Left ventricle myocardium inferior (tissue), 1 donor: ENCODE measurements at regions not wholly inside any gene's neighbourhood (a gene's known extent, or its start where the extent isn't known, plus 50 kb on each side); places are given as distances from the start of the nearest gene placed in this dataset.

ENCODE experiments used
- DNase-seq: peaks from one replicate; pipeline ENCODE4 v3.0.0-alpha.2; 2020
- H3K27ac ChIP-seq: fragments of 200-600 bp; replicated peaks from 2 replicates; pipeline ENCODE4 v1.8.0; 2021
- H3K27me3 ChIP-seq: fragments of 200-600 bp; 2 replicates; pipeline ENCODE4 v1.8.0; 2021; ENCODE audit warnings: low read depth
- H3K36me3 ChIP-seq: fragments of 200-600 bp; 2 replicates; pipeline ENCODE4 v1.8.0; 2021
- H3K4me1 ChIP-seq: fragments of 200-600 bp; 2 replicates; pipeline ENCODE4 v1.8.0; 2021
- H3K4me3 ChIP-seq: fragments of 200-600 bp; 2 replicates; pipeline ENCODE4 v1.8.0; 2021; ENCODE audit warnings: mild to moderate bottlenecking, moderate library complexity
- H3K9me3 ChIP-seq: fragments of 200-600 bp; replicated peaks from 2 replicates; pipeline ENCODE4 v1.8.0; 2021
- intact Hi-C: fragments of 100-400 bp; cut with micrococcal nuclease; formaldehyde crosslinking; loops from one replicate; pipeline ENCODE4 v1.11.0; 2022
- TF ChIP-seq, protein P1 (sequence below): fragments of 200-600 bp; IDR thresholded peaks from 2 replicates; pipeline ENCODE4 v1.8.0; 2021; ENCODE audit warnings: antibody characterized with exemption, mild to moderate bottlenecking, borderline replicate concordance
- donor health status: DM: no; HTN: yes; CAD: no; lungs with severe emphysema.

DNA sequence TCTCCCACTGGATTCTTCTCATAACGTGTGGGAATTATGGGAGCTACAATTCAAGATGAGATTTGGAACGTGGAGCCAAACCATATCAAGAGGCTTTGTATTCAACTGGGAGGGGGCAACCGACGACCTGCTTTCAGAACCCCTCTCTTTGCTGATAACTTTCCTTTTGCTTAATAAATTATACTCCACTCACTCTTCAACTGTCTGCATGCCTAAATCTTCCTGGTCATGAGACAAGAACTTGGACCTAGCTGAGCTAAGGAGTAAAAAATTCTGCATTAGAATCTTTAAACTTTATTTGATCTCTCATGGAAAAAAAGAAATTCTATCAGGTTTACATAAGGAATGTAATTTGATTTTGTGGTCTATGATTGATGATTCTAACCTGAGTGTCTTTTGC, 86.7 kb upstream of the CYYR1 start:
- no peaks in the 10 kb centered on the region for H3K36me3 ChIP-seq
- TF ChIP-seq, protein P1, sequence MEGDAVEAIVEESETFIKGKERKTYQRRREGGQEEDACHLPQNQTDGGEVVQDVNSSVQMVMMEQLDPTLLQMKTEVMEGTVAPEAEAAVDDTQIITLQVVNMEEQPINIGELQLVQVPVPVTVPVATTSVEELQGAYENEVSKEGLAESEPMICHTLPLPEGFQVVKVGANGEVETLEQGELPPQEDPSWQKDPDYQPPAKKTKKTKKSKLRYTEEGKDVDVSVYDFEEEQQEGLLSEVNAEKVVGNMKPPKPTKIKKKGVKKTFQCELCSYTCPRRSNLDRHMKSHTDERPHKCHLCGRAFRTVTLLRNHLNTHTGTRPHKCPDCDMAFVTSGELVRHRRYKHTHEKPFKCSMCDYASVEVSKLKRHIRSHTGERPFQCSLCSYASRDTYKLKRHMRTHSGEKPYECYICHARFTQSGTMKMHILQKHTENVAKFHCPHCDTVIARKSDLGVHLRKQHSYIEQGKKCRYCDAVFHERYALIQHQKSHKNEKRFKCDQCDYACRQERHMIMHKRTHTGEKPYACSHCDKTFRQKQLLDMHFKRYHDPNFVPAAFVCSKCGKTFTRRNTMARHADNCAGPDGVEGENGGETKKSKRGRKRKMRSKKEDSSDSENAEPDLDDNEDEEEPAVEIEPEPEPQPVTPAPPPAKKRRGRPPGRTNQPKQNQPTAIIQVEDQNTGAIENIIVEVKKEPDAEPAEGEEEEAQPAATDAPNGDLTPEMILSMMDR, result no peak
- H3K9me3 ChIP-seq, result peaks cover 33% of the 10 kb centered on the region
- intact Hi-C loops, result no loop called here
- H3K27me3 ChIP-seq, result no peaks in the 10 kb centered on the region
- no peak overlapping the region for H3K4me3 ChIP-seq
- H3K4me1 ChIP-seq, result no peaks in the 10 kb centered on the region
- no peak overlapping the region for H3K27ac ChIP-seq
- DNase-seq, result no peak

DNA sequence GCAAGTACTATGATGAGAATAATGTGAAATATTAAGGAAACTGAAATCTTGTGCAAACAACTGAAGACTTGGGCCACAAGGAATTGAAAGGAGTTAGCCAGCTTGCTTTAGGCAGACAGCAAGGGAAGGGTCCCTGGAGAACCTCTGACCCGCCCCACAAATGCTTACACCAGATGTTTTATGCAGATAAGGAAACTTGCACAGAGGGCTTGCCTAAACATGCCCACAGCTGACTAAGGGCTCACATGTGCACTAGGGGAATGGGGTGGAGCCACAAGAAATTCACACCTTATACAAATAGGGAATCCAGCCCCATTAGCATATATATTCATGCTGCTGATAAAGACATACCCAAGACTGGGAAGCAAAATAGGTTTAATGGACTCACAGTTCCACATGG, 86.1 kb upstream of the CYYR1 start:
- TF ChIP-seq, protein P1, result no peak
- Histone ChIP-seq H3K9me3 (peaks cover 30% of the 10 kb centered on the region), H3K4me1 (no peaks in the 10 kb centered on the region), H3K36me3 (no peaks in the 10 kb centered on the region), H3K27ac (no peak overlapping the region), H3K4me3 (no peak overlapping the region), H3K27me3 (no peaks in the 10 kb centered on the region)
- intact Hi-C loops, result no loop called here
- no peak for DNase-seq

DNA sequence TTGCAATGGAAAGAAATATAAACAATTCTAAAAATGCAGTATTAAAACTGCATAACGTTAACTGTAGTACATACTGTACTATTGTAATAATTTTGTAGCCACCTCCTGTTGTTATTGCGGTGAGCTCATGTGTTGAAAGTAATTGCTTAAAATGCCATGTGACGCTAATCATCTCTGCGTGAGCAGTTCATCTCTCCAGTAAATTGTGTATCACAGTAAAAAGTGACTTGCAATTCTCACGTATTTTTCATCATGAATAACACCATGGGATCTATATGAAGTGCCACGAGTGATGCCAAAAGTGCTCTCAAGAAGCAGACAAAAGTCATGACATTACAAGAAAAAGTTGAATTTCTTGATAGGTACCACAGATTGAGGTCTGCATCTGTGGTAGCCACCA, 82.4 kb upstream of the CYYR1 start:
- intact Hi-C loops, result no loop called here
- no peaks in the 10 kb centered on the region for H3K4me1 ChIP-seq
- no peaks in the 10 kb centered on the region for H3K27me3 ChIP-seq
- H3K27ac ChIP-seq, result no peak overlapping the region
- no peaks in the 10 kb centered on the region for H3K36me3 ChIP-seq
- TF ChIP-seq, protein P1, result no peak
- H3K9me3 ChIP-seq, result peaks cover 22% of the 10 kb centered on the region
- no peak for DNase-seq
- H3K4me3 ChIP-seq, result no peak overlapping the region

DNA sequence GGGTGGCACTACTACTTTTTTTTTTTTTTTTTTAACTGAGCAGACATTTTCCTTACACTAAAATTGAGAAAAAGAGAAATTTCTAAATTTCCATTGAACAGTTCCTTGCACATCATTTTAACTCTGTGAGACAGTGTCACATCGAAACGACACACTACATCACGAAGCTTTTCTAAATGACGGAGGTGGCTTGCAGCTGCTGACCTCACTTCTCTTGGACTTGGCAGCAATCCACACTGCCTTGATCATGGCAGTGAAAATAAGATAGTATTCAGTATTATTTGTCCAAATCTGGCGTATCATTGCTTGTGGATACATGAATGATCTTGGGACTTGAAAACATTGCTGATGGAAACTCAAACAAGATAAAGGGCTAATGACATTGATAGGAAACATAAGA, 80.3 kb upstream of the CYYR1 start:
- Histone ChIP-seq H3K36me3 (no peaks in the 10 kb centered on the region), H3K27ac (no peak overlapping the region), H3K27me3 (no peaks in the 10 kb centered on the region), H3K9me3 (peaks cover 2% of the 10 kb centered on the region), H3K4me3 (no peak overlapping the region), H3K4me1 (no peaks in the 10 kb centered on the region)
- intact Hi-C loops, result no loop called here
- DNase-seq, result no peak
- TF ChIP-seq, protein P1, result no peak

DNA sequence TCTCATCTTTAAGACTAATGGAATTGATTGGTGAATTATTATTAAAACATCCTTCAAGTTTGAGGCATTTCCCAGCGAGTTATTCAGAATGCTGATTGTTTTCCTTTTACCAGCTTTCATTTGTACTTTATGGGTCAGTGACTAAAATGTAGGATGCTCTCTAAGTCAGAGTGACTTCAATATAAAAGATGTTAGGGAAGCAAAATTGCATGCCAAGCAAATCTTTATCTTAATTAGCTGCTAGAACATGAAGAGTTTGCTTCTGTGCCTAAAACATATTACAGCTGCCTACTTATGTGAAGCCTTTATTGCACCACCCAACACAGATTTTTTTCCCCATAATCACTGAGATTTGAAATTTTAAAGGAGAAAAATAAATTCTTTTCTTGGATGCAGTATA, 79.8 kb upstream of the CYYR1 start:
- H3K36me3 ChIP-seq, result no peaks in the 10 kb centered on the region
- H3K4me1 ChIP-seq, result no peaks in the 10 kb centered on the region
- no peak overlapping the region for H3K4me3 ChIP-seq
- peaks cover 2% of the 10 kb centered on the region for H3K9me3 ChIP-seq
- intact Hi-C loops, result no loop called here
- no peak overlapping the region for H3K27ac ChIP-seq
- H3K27me3 ChIP-seq, result no peaks in the 10 kb centered on the region
- TF ChIP-seq, protein P1, result no peak
- no peak for DNase-seq

DNA sequence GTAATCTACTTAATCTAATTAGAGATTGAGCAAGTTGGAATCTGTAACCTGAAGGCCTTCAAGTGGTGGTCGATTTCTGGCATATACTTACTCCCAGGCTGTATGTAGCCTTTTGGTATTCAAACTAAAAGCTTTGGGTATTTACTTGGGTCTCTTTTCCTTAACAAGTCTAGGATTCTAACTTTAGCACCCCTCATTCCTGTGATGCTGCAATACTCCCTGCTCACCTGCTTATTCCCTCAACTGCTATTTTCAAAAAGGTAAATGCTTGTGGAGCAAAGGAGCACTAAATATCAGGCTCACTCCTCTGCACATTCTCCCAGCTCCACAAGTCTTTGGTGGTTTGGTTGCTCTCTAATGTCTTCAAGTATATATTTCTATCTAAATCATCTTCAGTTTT, 68.0 kb upstream of the CYYR1 start:
- TF ChIP-seq, protein P1, result no peak
- no peak overlapping the region for H3K4me3 ChIP-seq
- H3K4me1 ChIP-seq, result no peaks in the 10 kb centered on the region

More for the DNA sequence above, 68.0 kb upstream of the CYYR1 start:
- Histone ChIP-seq H3K9me3 (no peaks in the 10 kb centered on the region), H3K36me3 (no peaks in the 10 kb centered on the region), H3K27me3 (no peaks in the 10 kb centered on the region), H3K27ac (no peak overlapping the region)
- no peak for DNase-seq
- intact Hi-C loops, result no loop called here
